ENCODE measurements at regions not wholly inside any gene's neighbourhood (a gene's known extent, or its start where the extent isn't known, plus 50 kb on each side); places are given as distances from the start of the nearest gene placed in this dataset.

DNA sequence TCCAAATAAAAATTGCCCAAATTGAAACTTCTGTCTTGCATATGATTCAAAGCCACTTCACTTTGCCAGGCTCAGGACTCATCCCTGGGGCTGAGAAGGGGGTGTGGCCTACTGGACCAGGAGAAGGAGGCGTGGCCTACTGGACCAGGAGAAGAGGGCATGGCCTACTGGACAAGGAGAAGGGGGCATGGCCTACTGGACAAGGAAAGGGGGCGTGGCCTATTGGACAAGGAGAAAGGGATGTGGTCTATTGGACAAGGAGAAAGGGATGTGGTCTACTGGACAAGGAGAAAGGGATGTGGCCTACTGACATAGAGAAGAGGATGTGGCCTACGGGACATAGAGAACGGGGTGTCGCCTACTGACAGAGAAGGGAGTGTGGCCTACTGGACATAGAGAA, 405.3 kb downstream of the RRAGC start:
- no peak for DNase-seq

GRCh38 chr1:38452246-38452645, 405.7 kb upstream of the POU3F1 start:
- no peak for DNase-seq

GRCh38 chr1:38451541-38451993, 405.0 kb upstream of the POU3F1 start:
- DNase-seq = no peak

DNA sequence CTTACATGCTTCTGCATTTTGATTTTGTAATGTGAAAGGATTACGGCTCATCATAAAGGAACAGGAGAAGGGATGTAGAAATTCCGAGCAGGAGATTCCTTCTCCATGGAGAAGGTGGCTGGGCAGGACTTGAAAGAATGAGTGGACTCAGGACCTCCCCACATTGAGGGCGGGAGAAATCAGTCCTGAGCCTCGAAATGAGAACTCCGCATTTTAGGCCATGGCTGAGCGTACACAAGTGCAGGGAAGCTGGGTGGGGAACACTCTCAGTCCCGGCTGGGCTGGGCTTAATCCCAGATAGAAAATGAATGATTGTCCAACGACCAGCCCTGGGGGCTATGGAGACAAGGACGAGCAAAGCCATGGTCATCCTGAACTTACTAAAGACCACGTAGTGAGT, 402.3 kb upstream of the POU3F1 start:
- no peak for DNase-seq

DNA sequence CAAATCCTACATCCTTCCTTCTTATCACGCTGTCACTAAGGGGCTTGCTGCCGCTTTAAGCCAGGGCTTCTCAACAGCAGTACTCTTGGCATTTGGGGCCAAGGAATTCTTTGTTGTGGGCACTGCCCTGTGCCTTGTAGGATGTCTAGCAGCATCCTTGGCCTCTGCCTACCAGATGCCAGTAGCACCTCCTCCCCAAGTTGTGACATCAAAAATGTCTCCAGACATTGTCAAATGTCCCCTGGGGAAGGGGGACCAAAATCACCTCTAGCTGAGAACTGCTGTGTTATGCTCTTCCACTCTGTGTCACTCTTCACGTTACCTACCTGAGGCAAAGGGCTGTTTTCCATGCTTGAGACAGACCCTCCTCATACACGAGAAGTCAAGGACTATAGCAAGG, 400.3 kb upstream of the POU3F1 start:
- DNase-seq = no peak

- no peak for DNase-seq
Observed at GRCh38 chr1:38444770-38445442, 398.3 kb upstream of the POU3F1 start.

- DNase-seq = no peak
Observed at GRCh38 chr1:38444311-38444710, 397.7 kb upstream of the POU3F1 start.

DNA sequence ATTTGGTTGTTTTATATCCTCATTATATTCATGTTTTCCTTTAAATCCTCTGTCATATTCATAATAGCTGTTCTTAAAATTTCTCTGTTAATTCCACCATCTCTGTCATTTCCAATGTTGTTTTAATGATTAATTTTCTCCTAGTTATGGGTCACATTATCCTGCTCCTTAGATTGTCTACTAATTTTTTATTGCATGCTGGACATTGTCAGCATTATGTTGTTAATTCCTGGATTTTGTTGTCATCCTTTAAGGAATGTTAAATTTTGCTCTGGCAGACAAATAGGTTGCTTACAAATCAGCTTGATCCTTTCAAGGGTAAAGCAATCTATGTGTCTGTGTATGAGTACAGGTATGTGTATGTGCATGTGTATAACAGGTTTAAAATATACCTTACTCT, 393.8 kb upstream of the POU3F1 start:
- no peak for DNase-seq

DNA sequence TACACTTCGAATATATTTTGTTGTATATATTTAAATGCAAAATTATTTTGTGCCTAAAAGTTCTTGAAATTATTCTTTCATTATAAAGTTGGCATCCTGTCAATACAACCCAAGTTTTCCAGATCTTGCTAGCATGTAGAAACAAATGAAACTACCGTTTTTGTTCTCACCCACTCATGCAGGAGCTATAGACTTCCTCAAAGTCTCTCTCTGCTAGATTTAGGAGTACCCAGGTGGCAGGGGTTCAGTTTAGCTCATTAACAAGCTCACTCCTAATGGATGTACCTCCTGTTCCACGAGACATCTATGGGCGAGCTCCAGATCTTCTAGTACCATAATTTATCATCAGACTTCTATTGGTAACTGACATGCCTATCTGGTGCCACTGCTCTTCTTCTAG, 390.2 kb upstream of the POU3F1 start:
- DNase-seq = no peak

GRCh38 chr1:38436006-38436405, 389.4 kb upstream of the POU3F1 start:
- DNase-seq = no peak

- no peak for DNase-seq
Observed at GRCh38 chr1:38433084-38433722, 386.6 kb upstream of the POU3F1 start.

- DNase-seq = no peak
Observed at GRCh38 chr1:38431535-38432376, 385.2 kb upstream of the POU3F1 start.

GRCh38 chr1:38430949-38431348, 384.4 kb upstream of the POU3F1 start:
- no peak for DNase-seq

DNA sequence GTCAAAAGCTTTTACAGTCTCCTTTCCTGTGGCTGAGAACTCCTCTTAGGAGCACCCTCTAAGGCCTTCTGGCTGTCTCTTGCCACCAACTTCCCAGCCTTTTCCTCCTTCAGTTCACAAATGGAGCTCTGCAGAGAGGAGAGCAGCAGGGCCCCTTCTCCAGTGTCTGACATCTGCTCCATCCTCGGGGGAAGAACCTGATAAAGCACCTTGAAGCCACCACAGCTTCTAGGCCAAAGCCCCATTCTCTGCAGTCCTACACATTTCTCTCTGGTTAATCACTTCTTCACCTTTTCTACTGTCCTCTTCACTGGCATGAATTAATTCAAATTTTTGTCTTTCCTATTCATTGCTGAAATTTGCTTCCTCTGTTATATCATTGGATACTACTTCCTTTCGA, 378.1 kb upstream of the POU3F1 start:
- DNase-seq = no peak

GRCh38 chr1:38420666-38421065, 374.1 kb upstream of the POU3F1 start:
- no peak for DNase-seq

DNA sequence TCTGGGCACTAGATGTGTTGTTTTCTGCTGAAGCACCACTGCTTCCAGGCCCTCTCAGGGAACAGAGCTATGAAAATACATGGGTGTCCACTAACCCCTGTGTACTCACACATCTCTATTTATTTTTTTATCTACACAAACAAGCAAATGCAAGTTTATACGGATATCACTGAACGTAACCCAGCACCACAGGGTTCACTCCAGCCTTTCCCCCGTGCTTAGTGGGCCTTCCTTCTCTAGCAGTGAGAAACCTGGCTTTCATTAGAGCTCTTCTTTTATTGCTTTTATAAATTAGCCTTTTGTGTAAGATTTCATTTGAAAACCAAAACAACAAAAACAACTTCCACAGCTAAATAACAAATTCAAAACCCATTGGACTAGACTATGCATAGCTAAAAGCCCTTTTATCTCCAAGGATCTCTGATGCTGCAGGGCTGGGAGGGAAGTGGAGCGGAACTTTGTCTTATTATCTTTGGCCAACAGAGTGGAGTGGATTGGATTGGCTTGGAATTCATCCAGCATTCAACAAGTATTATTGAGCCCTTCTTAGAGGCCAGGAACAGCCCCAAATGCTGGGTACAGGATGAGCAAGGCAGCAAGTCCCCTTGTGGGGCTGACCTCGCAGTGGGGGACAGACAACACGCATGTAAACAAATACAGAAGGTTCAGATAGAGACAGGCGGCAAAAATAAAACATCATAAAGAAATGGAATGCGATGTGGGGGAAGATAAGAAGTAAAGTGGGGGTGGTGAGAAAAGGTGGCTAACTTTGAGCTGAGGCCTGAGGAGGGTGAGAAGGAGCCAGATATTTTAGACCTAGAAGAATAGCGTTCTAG, 371.8 kb upstream of the POU3F1 start:
- no peak for DNase-seq

- DNase-seq = no peak
Observed at GRCh38 chr1:38403667-38404066, 357.1 kb upstream of the POU3F1 start.

- no peak for DNase-seq
Observed at GRCh38 chr1:38402230-38402815, 355.7 kb upstream of the POU3F1 start.

DNA sequence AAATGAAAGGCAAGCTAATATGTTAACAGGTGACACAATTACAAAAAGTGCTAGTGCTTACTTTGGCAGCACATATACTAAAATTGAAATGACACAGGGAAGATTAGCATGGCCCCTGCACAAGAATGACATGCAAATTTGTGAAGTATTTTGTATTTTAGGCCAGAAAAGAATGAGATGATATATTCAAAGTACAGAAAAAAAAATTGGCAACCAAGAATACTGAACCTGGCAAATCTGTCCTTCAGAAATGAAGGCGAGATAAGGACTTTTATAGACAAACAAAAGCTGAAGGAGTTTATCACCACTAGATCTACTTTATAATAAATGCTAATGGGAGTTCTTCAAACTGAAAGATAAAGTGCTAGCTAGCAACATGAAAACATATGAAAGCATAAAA, 350.0 kb upstream of the POU3F1 start:
- no peak for DNase-seq

DNA sequence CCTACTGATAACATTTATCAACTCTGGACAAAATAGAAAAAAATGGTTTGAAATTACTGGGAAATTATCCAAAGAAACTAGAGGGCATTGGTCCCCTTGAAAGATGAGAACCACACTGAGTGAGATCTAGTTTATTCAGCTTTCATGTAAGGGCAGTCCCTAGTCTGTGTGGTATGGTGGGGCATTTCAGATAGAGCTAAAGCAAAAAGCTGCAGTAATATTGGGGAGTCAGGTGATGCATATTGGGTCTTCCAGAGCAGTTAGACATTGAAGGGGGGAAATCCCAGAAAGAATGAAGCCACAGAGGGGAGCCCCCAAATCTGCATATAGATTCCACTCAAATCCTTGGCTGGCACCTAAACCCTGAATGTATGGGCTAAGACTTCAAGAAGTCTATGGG, 347.7 kb upstream of the POU3F1 start:
- DNase-seq = no peak

DNA sequence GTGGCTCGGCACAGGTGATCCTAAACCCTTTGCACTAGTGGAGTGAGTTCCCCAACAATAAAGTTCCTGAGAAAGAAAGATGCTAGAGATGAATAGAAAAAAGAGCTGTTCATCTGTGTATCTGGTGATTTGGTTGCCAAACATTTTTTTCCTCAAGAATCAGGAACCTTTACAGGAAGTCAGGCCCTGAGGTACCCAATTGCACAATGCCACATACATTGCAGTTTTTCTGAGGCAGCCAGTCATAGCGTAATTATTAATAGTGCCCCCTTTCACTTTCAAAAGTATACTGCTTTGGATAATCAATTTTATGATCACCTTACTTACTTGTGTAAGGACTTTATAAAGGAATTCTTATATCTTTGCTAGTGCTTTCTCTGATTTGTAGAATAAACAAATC, 346.3 kb upstream of the POU3F1 start:
- no peak for DNase-seq

- no peak for DNase-seq
Observed at GRCh38 chr1:38381256-38381655, 334.7 kb upstream of the POU3F1 start.

- DNase-seq = no peak
Observed at GRCh38 chr1:38376577-38376976, 330.0 kb upstream of the POU3F1 start.

Data from CD4-positive, alpha-beta T cell treated with Interleukin-15 for 1 hour (primary cell).